Progenitor cell of endocrine pancreas (in vitro differentiated cells): ENCODE measurements at regions not wholly inside any gene's neighbourhood (a gene's known extent, or its start where the extent isn't known, plus 50 kb on each side); places are given as distances from the start of the nearest gene placed in this dataset.
"Not testable (repeated sequence)": the region's sequence is repeated elsewhere in the genome, so short reads cannot be mapped to it uniquely, and the experiment has no call there.

ENCODE experiments used
- DNase-seq: peaks from one replicate; pipeline ENCODE4 v3.0.0; 2021; ENCODE audit warnings: low spot score; ENCODE audit not compliant: unreplicated experiment
- H3K27ac Mint-ChIP-seq: 2 replicates; pipeline ENCODE4 v1.8.0; 2021; ENCODE audit warnings: mild to moderate bottlenecking, moderate library complexity, mixed read lengths
- H3K27me3 Mint-ChIP-seq: 2 replicates; pipeline ENCODE4 v1.8.0; 2021; ENCODE audit warnings: mixed read lengths
- H3K36me3 Mint-ChIP-seq: 2 replicates; pipeline ENCODE4 v1.8.0; 2022; ENCODE audit warnings: mixed read lengths; ENCODE audit not compliant: insufficient read depth
- H3K4me1 Mint-ChIP-seq: 2 replicates; pipeline ENCODE4 v1.8.0; 2021; ENCODE audit warnings: low read depth, mixed read lengths
- H3K4me3 Mint-ChIP-seq: 2 replicates; pipeline ENCODE4 v1.8.0; 2021; ENCODE audit warnings: low read depth, mild to moderate bottlenecking, moderate library complexity, mixed read lengths
- H3K9me3 Mint-ChIP-seq: 2 replicates; pipeline ENCODE4 v1.8.0; 2021; ENCODE audit warnings: low read depth, mixed read lengths
- TF ChIP-seq, protein P1 (sequence below): fragments of 200-600 bp; sonication (generic); IDR thresholded peaks from one replicate; pipeline ENCODE4 v1.5.0; 2021; ENCODE audit warnings: antibody characterized with exemption, mild to moderate bottlenecking; ENCODE audit not compliant: unreplicated experiment

DNA sequence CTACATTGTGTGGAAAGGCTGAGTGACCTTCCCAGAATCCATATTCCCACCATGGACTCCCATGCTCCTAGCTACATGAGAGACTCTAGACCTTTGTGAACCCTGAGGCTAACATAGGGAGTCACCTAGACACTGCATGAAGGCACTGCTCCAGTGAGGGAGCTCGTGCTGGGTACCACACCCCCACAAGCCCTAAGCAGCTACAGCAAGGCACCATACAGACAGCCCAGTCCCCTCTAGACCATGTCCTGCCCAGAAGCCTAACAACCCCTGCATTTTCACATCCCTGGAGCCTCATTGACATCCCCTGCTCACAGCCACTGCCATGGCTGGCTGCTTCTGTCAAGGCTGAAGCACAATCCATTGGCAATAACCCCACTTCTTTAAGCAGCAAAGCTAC, 176.5 kb upstream of the CTNND2 start:
- H3K9me3 Mint-ChIP-seq, result peaks cover 23% of the 10 kb centered on the region
- H3K36me3 Mint-ChIP-seq, result peaks cover 2% of the 10 kb centered on the region
- TF ChIP-seq, protein P1, sequence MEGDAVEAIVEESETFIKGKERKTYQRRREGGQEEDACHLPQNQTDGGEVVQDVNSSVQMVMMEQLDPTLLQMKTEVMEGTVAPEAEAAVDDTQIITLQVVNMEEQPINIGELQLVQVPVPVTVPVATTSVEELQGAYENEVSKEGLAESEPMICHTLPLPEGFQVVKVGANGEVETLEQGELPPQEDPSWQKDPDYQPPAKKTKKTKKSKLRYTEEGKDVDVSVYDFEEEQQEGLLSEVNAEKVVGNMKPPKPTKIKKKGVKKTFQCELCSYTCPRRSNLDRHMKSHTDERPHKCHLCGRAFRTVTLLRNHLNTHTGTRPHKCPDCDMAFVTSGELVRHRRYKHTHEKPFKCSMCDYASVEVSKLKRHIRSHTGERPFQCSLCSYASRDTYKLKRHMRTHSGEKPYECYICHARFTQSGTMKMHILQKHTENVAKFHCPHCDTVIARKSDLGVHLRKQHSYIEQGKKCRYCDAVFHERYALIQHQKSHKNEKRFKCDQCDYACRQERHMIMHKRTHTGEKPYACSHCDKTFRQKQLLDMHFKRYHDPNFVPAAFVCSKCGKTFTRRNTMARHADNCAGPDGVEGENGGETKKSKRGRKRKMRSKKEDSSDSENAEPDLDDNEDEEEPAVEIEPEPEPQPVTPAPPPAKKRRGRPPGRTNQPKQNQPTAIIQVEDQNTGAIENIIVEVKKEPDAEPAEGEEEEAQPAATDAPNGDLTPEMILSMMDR, result no peak
- no peaks in the 10 kb centered on the region for H3K4me1 Mint-ChIP-seq
- H3K4me3 Mint-ChIP-seq, result no peak overlapping the region
- H3K27me3 Mint-ChIP-seq, result no peaks in the 10 kb centered on the region
- H3K27ac Mint-ChIP-seq, result no peak overlapping the region
- no peak for DNase-seq

DNA sequence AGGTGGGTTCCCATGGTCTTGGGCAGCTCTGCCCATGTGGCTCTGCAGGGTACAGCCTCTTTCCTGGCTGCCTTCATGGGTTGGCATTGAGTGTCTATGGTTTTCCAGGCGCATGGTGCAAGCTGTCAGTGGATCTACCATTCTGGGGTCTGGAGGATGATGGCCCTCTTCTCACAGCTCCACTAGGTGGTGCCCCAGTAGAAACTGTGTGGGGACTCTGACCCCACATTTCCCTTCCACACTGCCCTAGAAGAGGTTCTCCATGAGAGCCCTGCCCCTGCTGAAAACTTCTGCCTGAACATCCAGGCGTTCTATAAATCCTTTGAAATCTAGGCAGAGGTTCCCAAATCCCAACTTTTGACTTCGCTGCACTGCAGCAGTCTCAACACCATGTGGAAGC, 174.0 kb upstream of the CTNND2 start:
- H3K4me3 Mint-ChIP-seq, DNase-seq: not testable (repeated sequence)

DNA sequence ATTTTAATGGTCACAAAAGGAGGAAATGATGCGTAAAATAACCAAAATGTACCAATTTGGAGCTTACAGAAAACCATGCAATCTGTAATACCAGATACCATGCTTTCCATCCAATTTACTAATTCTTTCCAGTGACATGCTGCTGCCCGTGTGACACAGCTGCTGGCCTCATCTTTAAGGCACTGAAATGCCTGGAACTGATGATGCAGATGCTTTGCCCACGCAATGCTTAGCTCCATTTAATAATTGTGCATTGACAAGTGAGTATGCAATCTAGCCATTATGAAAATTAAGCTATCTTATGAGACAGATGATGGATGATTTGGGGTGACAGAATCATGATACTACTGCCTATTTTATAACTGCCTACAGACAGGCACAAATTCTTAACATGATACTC, 169.2 kb upstream of the CTNND2 start:
- no peak overlapping the region for H3K27ac Mint-ChIP-seq
- no peaks in the 10 kb centered on the region for H3K4me1 Mint-ChIP-seq
- H3K27me3 Mint-ChIP-seq, result no peaks in the 10 kb centered on the region
- DNase-seq, result no peak
- H3K9me3 Mint-ChIP-seq, result no peaks in the 10 kb centered on the region
- H3K4me3 Mint-ChIP-seq, result no peak overlapping the region
- TF ChIP-seq, protein P1, result no peak
- H3K36me3 Mint-ChIP-seq, result no peaks in the 10 kb centered on the region

More for the DNA sequence above, 174.0 kb upstream of the CTNND2 start:
- H3K27ac Mint-ChIP-seq, H3K36me3 Mint-ChIP-seq, H3K27me3 Mint-ChIP-seq, H3K4me1 Mint-ChIP-seq: not testable (repeated sequence)
- peaks cover 16% of the 10 kb centered on the region for H3K9me3 Mint-ChIP-seq

DNA sequence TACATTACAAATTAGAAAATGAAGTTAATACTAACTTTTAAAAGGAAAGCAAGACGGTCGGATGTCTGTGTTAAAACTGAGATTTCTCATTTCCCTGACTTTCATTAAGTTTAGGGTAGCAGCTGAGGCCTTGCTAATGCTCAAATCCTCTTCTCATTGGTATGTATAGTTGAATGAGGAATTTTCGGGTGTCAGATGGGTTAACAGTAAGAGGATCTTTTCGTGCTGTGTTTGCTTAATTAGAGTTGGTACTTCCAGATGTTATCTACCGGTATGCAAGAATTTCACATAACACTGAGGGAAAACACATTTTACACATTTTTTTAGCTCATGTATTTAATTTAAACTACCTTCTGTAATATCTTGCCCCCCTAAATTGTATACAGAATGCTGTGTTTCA, 168.2 kb upstream of the CTNND2 start:
- H3K4me3 Mint-ChIP-seq, result no peak overlapping the region
- no peak overlapping the region for H3K27ac Mint-ChIP-seq
- H3K27me3 Mint-ChIP-seq, result no peaks in the 10 kb centered on the region
- no peak for DNase-seq
- H3K4me1 Mint-ChIP-seq, result no peaks in the 10 kb centered on the region
- no peaks in the 10 kb centered on the region for H3K36me3 Mint-ChIP-seq
- H3K9me3 Mint-ChIP-seq, result no peaks in the 10 kb centered on the region
- TF ChIP-seq, protein P1, result no peak

DNA sequence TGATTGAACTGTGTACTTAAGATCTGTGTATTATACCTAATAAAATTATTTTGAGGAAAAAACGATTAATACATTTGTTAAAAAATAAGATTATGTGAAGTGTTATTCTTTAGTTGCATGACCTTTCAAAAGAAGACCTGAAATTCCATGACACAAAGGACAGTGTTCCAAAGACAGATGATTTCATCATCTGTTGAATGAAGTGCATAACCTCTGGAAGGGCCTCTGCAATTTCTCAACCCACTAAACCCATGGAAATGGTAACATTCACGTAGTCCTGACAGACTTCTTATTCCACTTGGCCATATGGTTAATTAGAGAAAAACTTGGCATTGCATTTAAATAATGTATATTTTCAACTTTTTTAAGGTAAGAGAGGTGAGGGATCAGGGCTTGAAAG, 167.2 kb upstream of the CTNND2 start:
- no peak overlapping the region for H3K4me3 Mint-ChIP-seq
- H3K9me3 Mint-ChIP-seq, result no peaks in the 10 kb centered on the region
- H3K27me3 Mint-ChIP-seq, result no peaks in the 10 kb centered on the region

DNA sequence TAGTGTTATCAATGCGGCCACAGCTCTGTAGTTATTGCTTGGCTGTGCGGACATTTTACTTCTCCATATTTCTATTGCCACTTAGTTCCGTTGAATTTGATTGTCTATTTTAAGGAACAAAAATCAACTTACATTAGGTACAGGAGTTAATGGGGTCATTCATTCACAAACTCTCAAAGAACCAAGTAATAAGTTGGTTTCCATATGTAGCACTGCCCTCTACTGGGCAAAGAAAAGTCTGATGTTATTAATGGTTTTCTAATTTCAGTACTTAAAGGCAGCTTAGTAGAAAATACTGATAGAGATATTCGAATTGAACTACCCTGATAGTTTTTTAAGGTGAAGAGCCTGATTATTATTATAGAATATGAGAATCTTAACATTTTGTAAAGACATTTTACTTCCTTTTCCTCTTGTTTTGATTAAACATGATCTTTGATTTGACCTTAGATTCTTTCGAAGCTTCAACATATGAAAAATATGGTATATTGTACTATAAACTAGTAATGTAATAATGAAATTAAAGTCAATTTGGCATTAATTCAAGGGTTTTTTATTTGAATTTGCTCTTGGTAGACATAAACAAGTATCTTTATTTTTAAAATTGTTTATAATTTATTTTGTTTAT, 119.5 kb upstream of the CTNND2 start:
- H3K4me1 Mint-ChIP-seq, result peaks cover 10% of the 10 kb centered on the region
- no peaks in the 10 kb centered on the region for H3K27me3 Mint-ChIP-seq
- no peak for DNase-seq
- peaks cover 3% of the 10 kb centered on the region for H3K36me3 Mint-ChIP-seq
- TF ChIP-seq, protein P1, result peak; percentile 81
- H3K4me3 Mint-ChIP-seq, result no peak overlapping the region
- H3K9me3 Mint-ChIP-seq, result peaks cover 20% of the 10 kb centered on the region
- H3K27ac Mint-ChIP-seq, result no peak overlapping the region

More for the DNA sequence above, 167.2 kb upstream of the CTNND2 start:
- no peaks in the 10 kb centered on the region for H3K36me3 Mint-ChIP-seq
- no peak for DNase-seq
- no peaks in the 10 kb centered on the region for H3K4me1 Mint-ChIP-seq
- TF ChIP-seq, protein P1, result no peak
- no peak overlapping the region for H3K27ac Mint-ChIP-seq
